K562 (cell line): ENCODE measurements at regions not wholly inside any gene's neighbourhood (a gene's known extent, or its start where the extent isn't known, plus 50 kb on each side); places are given as distances from the start of the nearest gene placed in this dataset.

Experiments
- BRD4 ChIP-seq: fragments of 200-600 bp; sonication (generic); IDR thresholded peaks from 2 replicates; pipeline ENCODE4 v1.6.1; 2017; ENCODE audit warnings: inconsistent platforms
- CEBPG ChIP-seq, 3 experiments: fragments of 200-800 bp in 1 of 3; sonication (Bioruptor generic) in 1 of 3; sonication (generic) in 1 of 3; formaldehyde crosslinking in 1 of 3; IDR thresholded peaks in 2 of 3; conservative IDR thresholded peaks in 1 of 3; 2 replicates each; pipeline versions ENCODE4 v1.6.1 to v1.8.0; 2016 to 2022; ENCODE audit warnings: missing compliant biosample characterization in 2 of 3, missing genetic modification characterization in 2 of 3, mild to moderate bottlenecking in 1 of 3, missing genetic modification reagents in 1 of 3
- COPS2 ChIP-seq: fragments of 450-650 bp; conservative IDR thresholded peaks from 2 replicates; pipeline ENCODE4 v1.6.1; 2016; ENCODE audit warnings: mild to moderate bottlenecking, moderate library complexity
- ELF4 ChIP-seq: fragments of 450-650 bp; formaldehyde crosslinking; IDR thresholded peaks from 2 replicates; pipeline ENCODE4 v1.4.0; 2022; ENCODE audit warnings: missing genetic modification characterization
- ZFPM2 ChIP-seq: fragments of 250-450 bp; sonication (Bioruptor Pico); IDR thresholded peaks from 2 replicates; pipeline ENCODE4 v1.5.1; 2022; ENCODE audit warnings: mild to moderate bottlenecking
- ZKSCAN3 ChIP-seq: fragments of 250-450 bp; sonication (Bioruptor Pico); IDR thresholded peaks from 2 replicates; pipeline ENCODE4 v1.4.0; 2020
- ZNF165 ChIP-seq: fragments of 250-450 bp; sonication (Bioruptor Pico); IDR thresholded peaks from 2 replicates; pipeline ENCODE4 v1.4.0; 2020; ENCODE audit warnings: borderline replicate concordance
- TF ChIP-seq, protein P1 (sequence below), 2 experiments: fragments of 450-650 bp; formaldehyde crosslinking in 1 of 2; IDR thresholded peaks; 2 replicates each; pipeline versions ENCODE4 v1.4.0 to v1.6.1; 2014 to 2020; ENCODE audit warnings: mild to moderate bottlenecking in 2 of 2, borderline replicate concordance in 1 of 2, low read depth in 1 of 2
- TF ChIP-seq, protein P2 (sequence below): fragments of 450-650 bp; IDR thresholded peaks from 2 replicates; pipeline ENCODE4 v1.6.1; 2016; ENCODE audit warnings: missing biosample characterization, missing genetic modification characterization
- TF ChIP-seq, protein P3 (sequence below): sonication (generic); formaldehyde crosslinking; IDR thresholded peaks from 2 replicates; pipeline ENCODE4 v1.8.0; 2022; ENCODE audit warnings: mild to moderate bottlenecking, missing genetic modification reagents
- TF ChIP-seq, protein P4 (sequence below): fragments of 450-650 bp; IDR thresholded peaks from 2 replicates; pipeline ENCODE4 v1.6.1; 2017; ENCODE audit warnings: mild to moderate bottlenecking, moderate library complexity
- TF ChIP-seq, protein P5 (sequence below): sonication (generic); formaldehyde crosslinking; IDR thresholded peaks from 2 replicates; pipeline ENCODE4 v1.4.0; 2020; ENCODE audit warnings: mild to moderate bottlenecking, missing genetic modification reagents

DNA sequence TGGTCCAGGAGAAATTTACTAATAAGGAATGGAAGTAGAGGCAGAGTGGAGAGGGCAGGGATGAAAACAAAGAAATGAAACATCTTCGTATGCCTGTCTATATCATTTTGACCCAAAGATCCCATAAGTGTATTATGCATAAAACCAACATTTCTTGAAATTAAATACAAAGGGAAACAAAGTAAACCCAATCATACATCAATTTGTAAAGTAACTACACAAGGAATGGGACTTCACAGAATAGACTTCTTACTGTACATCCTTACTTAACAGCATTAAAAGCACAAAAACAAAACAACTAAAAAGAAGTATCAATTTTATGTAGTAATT is 253.6 kb upstream of the CCDC179 start (continued):
- TF ChIP-seq, protein P1, sequence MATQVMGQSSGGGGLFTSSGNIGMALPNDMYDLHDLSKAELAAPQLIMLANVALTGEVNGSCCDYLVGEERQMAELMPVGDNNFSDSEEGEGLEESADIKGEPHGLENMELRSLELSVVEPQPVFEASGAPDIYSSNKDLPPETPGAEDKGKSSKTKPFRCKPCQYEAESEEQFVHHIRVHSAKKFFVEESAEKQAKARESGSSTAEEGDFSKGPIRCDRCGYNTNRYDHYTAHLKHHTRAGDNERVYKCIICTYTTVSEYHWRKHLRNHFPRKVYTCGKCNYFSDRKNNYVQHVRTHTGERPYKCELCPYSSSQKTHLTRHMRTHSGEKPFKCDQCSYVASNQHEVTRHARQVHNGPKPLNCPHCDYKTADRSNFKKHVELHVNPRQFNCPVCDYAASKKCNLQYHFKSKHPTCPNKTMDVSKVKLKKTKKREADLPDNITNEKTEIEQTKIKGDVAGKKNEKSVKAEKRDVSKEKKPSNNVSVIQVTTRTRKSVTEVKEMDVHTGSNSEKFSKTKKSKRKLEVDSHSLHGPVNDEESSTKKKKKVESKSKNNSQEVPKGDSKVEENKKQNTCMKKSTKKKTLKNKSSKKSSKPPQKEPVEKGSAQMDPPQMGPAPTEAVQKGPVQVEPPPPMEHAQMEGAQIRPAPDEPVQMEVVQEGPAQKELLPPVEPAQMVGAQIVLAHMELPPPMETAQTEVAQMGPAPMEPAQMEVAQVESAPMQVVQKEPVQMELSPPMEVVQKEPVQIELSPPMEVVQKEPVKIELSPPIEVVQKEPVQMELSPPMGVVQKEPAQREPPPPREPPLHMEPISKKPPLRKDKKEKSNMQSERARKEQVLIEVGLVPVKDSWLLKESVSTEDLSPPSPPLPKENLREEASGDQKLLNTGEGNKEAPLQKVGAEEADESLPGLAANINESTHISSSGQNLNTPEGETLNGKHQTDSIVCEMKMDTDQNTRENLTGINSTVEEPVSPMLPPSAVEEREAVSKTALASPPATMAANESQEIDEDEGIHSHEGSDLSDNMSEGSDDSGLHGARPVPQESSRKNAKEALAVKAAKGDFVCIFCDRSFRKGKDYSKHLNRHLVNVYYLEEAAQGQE (IDR thresholded peaks at IDR 0.05; ENCODE audit: borderline replicate concordance) = no peak
- TF ChIP-seq, protein P1 (CRISPR knock-in tag; IDR thresholded peaks at IDR 0.05; ENCODE audit: low read depth) = no peak
- TF ChIP-seq COPS2 = no peak
- TF ChIP-seq, protein P2, sequence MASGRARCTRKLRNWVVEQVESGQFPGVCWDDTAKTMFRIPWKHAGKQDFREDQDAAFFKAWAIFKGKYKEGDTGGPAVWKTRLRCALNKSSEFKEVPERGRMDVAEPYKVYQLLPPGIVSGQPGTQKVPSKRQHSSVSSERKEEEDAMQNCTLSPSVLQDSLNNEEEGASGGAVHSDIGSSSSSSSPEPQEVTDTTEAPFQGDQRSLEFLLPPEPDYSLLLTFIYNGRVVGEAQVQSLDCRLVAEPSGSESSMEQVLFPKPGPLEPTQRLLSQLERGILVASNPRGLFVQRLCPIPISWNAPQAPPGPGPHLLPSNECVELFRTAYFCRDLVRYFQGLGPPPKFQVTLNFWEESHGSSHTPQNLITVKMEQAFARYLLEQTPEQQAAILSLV (tag) = no peak
- TF ChIP-seq, protein P3, sequence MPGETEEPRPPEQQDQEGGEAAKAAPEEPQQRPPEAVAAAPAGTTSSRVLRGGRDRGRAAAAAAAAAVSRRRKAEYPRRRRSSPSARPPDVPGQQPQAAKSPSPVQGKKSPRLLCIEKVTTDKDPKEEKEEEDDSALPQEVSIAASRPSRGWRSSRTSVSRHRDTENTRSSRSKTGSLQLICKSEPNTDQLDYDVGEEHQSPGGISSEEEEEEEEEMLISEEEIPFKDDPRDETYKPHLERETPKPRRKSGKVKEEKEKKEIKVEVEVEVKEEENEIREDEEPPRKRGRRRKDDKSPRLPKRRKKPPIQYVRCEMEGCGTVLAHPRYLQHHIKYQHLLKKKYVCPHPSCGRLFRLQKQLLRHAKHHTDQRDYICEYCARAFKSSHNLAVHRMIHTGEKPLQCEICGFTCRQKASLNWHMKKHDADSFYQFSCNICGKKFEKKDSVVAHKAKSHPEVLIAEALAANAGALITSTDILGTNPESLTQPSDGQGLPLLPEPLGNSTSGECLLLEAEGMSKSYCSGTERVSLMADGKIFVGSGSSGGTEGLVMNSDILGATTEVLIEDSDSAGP = no peak
- TF ChIP-seq ZFPM2 (CRISPR knock-in tag) = no peak
- TF ChIP-seq, protein P4, sequence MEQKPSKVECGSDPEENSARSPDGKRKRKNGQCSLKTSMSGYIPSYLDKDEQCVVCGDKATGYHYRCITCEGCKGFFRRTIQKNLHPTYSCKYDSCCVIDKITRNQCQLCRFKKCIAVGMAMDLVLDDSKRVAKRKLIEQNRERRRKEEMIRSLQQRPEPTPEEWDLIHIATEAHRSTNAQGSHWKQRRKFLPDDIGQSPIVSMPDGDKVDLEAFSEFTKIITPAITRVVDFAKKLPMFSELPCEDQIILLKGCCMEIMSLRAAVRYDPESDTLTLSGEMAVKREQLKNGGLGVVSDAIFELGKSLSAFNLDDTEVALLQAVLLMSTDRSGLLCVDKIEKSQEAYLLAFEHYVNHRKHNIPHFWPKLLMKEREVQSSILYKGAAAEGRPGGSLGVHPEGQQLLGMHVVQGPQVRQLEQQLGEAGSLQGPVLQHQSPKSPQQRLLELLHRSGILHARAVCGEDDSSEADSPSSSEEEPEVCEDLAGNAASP = no peak
- TF ChIP-seq BRD4 = no peak
- TF ChIP-seq ZKSCAN3 (CRISPR knock-in tag) = no peak
- no peak for TF ChIP-seq CEBPG (CRISPR knock-in tag; IDR thresholded peaks at IDR 0.05)
- TF ChIP-seq CEBPG (tag; conservative IDR thresholded peaks at IDR 0.05 in 1 of 2, IDR thresholded peaks at IDR 0.05 in 1 of 2) = no peak
- TF ChIP-seq, protein P5, sequence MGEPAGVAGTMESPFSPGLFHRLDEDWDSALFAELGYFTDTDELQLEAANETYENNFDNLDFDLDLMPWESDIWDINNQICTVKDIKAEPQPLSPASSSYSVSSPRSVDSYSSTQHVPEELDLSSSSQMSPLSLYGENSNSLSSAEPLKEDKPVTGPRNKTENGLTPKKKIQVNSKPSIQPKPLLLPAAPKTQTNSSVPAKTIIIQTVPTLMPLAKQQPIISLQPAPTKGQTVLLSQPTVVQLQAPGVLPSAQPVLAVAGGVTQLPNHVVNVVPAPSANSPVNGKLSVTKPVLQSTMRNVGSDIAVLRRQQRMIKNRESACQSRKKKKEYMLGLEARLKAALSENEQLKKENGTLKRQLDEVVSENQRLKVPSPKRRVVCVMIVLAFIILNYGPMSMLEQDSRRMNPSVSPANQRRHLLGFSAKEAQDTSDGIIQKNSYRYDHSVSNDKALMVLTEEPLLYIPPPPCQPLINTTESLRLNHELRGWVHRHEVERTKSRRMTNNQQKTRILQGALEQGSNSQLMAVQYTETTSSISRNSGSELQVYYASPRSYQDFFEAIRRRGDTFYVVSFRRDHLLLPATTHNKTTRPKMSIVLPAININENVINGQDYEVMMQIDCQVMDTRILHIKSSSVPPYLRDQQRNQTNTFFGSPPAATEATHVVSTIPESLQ = no peak
- no peak for TF ChIP-seq ELF4 (CRISPR knock-in tag)
- TF ChIP-seq ZNF165 (CRISPR knock-in tag) = no peak
